H9 (cell line): ENCODE measurements at regions not wholly inside any gene's neighbourhood (a gene's known extent, or its start where the extent isn't known, plus 50 kb on each side); places are given as distances from the start of the nearest gene placed in this dataset.

Experiments
- DNase-seq: peaks from one replicate; pipeline ENCODE4 v3.0.0-alpha.2; 2017
- H2AFZ ChIP-seq: one replicate; pipeline ENCODE4 v1.6.1; 2013; ENCODE audit warnings: mild to moderate bottlenecking, low read length, control low read depth, moderate library complexity
- H2AK5ac ChIP-seq: 2 replicates; pipeline ENCODE4 v1.6.1; 2013; ENCODE audit warnings: low read length, control low read depth, mixed read lengths; ENCODE audit not compliant: insufficient read length
- H2BK120ac ChIP-seq: one replicate; pipeline ENCODE4 v1.6.1; 2013; ENCODE audit warnings: low read depth, mild to moderate bottlenecking, low read length, control low read depth, inconsistent platforms; ENCODE audit not compliant: poor library complexity, severe bottlenecking
- H2BK12ac ChIP-seq: 2 replicates; pipeline ENCODE4 v1.6.1; 2013; ENCODE audit warnings: low read length, control low read depth, mixed read lengths, low read depth; ENCODE audit not compliant: insufficient read length
- H2BK15ac ChIP-seq: 2 replicates; pipeline ENCODE4 v1.6.1; 2013; ENCODE audit warnings: low read depth, low read length, control low read depth
- H2BK20ac ChIP-seq: one replicate; pipeline ENCODE4 v1.6.1; 2013; ENCODE audit warnings: low read depth, mild to moderate bottlenecking, low read length, control low read depth, inconsistent platforms; ENCODE audit not compliant: poor library complexity, severe bottlenecking
- H2BK5ac ChIP-seq: 2 replicates; pipeline ENCODE4 v1.6.1; 2013; ENCODE audit warnings: low read length, control low read depth, mixed read lengths; ENCODE audit not compliant: insufficient read length
- H3K14ac ChIP-seq: 2 replicates; pipeline ENCODE4 v1.6.1; 2013; ENCODE audit warnings: low read length, control low read depth; ENCODE audit not compliant: insufficient read depth
- H3K18ac ChIP-seq: 2 replicates; pipeline ENCODE4 v1.6.1; 2013; ENCODE audit warnings: low read depth, mild to moderate bottlenecking, mixed read lengths, low read length, control low read depth; ENCODE audit not compliant: insufficient read length
- H3K23ac ChIP-seq: 2 replicates; pipeline ENCODE4 v1.6.1; 2013; ENCODE audit warnings: low read length, control low read depth, mixed read lengths, low read depth; ENCODE audit not compliant: insufficient read length
- H3K23me2 ChIP-seq: 2 replicates; pipeline ENCODE4 v1.6.1; 2013; ENCODE audit warnings: low read depth, mild to moderate bottlenecking, mixed read lengths, low read length, control low read depth; ENCODE audit not compliant: insufficient read length, poor library complexity, severe bottlenecking
- H3K27ac ChIP-seq: 2 replicates; pipeline ENCODE4 v1.5.1; 2013; ENCODE audit warnings: low read length, control low read depth, mixed read lengths, low read depth; ENCODE audit not compliant: insufficient read length
- H3K27me3 ChIP-seq: 2 replicates; pipeline ENCODE4 v1.6.1; 2013; ENCODE audit warnings: low read length, control low read depth, inconsistent platforms; ENCODE audit not compliant: insufficient read depth
- H3K4ac ChIP-seq: 2 replicates; pipeline ENCODE4 v1.6.1; 2013; ENCODE audit warnings: low read depth, mild to moderate bottlenecking, control low read depth, inconsistent platforms, low read length, moderate library complexity
- H3K4me1 ChIP-seq: 2 replicates; pipeline ENCODE4 v1.6.1; 2013; ENCODE audit warnings: low read length, control low read depth, inconsistent platforms; ENCODE audit not compliant: insufficient read depth
- H3K4me2 ChIP-seq: 2 replicates; pipeline ENCODE4 v1.6.1; 2013; ENCODE audit warnings: low read length, control low read depth, mixed read lengths; ENCODE audit not compliant: insufficient read length, insufficient read depth
- H3K56ac ChIP-seq: 2 replicates; pipeline ENCODE4 v1.6.1; 2013; ENCODE audit warnings: low read depth, mild to moderate bottlenecking, mixed read lengths, low read length, control low read depth; ENCODE audit not compliant: insufficient read length
- H3K79me1 ChIP-seq: 2 replicates; pipeline ENCODE4 v1.6.1; 2013; ENCODE audit warnings: low read depth, mild to moderate bottlenecking, moderate library complexity, low read length, control low read depth, inconsistent platforms; ENCODE audit not compliant: insufficient read depth, poor library complexity, severe bottlenecking
- H3K79me2 ChIP-seq: 2 replicates; pipeline ENCODE4 v1.6.1; 2013; ENCODE audit warnings: low read length, control low read depth, inconsistent platforms; ENCODE audit not compliant: insufficient read depth
- H3K9ac ChIP-seq: 2 replicates; pipeline ENCODE4 v1.6.1; 2013; ENCODE audit warnings: low read length, control low read depth, mixed read lengths; ENCODE audit not compliant: insufficient read length; ENCODE audit errors: extremely low read depth
- H3K9me3 ChIP-seq: one replicate; pipeline ENCODE4 v1.6.1; 2013; ENCODE audit warnings: low read depth, low read length, inconsistent platforms; ENCODE audit not compliant: control insufficient read depth
- H3T11ph ChIP-seq: one replicate; pipeline ENCODE4 v1.6.1; 2013; ENCODE audit warnings: mild to moderate bottlenecking, low read length, control low read depth, inconsistent platforms
- H4K20me1 ChIP-seq: one replicate; pipeline ENCODE4 v1.6.1; 2013; ENCODE audit not compliant: control insufficient read depth, insufficient read length, insufficient read depth
- H4K5ac ChIP-seq: 2 replicates; pipeline ENCODE4 v1.6.1; 2013; ENCODE audit warnings: low read depth, mild to moderate bottlenecking, mixed read lengths, low read length, control low read depth; ENCODE audit not compliant: insufficient read length
- H4K8ac ChIP-seq: replicated peaks from 2 replicates; pipeline ENCODE4 v1.6.1; 2013; ENCODE audit warnings: low read length, control low read depth, mixed read lengths, low read depth; ENCODE audit not compliant: insufficient read length
- H4K91ac ChIP-seq: 2 replicates; pipeline ENCODE4 v1.6.1; 2013; ENCODE audit warnings: low read depth, mild to moderate bottlenecking, moderate library complexity, mixed read lengths, low read length, control low read depth; ENCODE audit not compliant: insufficient read length
- H3K27ac Mint-ChIP-seq, 3 experiments: 2 replicates in 2 of 3; 3 replicates in 1 of 3; pipeline ENCODE4 v1.8.0; 2020 to 2021; ENCODE audit warnings: mixed read lengths in 3 of 3, mild to moderate bottlenecking in 1 of 3, moderate library complexity in 1 of 3
- H3K27me3 Mint-ChIP-seq: 2 replicates; pipeline ENCODE4 v1.8.0; 2021; ENCODE audit warnings: low read depth, mild to moderate bottlenecking, moderate library complexity, mixed read lengths
- H3K36me3 Mint-ChIP-seq, 3 experiments: 2 replicates in 2 of 3; 3 replicates in 1 of 3; pipeline ENCODE4 v1.8.0; 2020 to 2021; ENCODE audit warnings: low read depth in 3 of 3, mixed read lengths in 3 of 3; ENCODE audit not compliant: insufficient read depth in 1 of 3
- H3K4me1 Mint-ChIP-seq, 2 experiments: 2 replicates each; pipeline ENCODE4 v1.8.0; 2020; ENCODE audit warnings: mixed read lengths in 2 of 2
- H3K4me3 Mint-ChIP-seq, 2 experiments: 2 replicates in 1 of 2; 3 replicates in 1 of 2; pipeline ENCODE4 v1.8.0; 2020 to 2021; ENCODE audit warnings: mild to moderate bottlenecking in 2 of 2, mixed read lengths in 2 of 2, moderate library complexity in 1 of 2
- H3K9me3 Mint-ChIP-seq, 2 experiments: 2 replicates in 1 of 2; 3 replicates in 1 of 2; pipeline ENCODE4 v1.8.0; 2020; ENCODE audit warnings: mild to moderate bottlenecking in 2 of 2, mixed read lengths in 2 of 2, moderate library complexity in 1 of 2
- CTCF ChIP-seq: fragments of 200-600 bp; sonication (generic); conservative IDR thresholded peaks from 3 replicates; pipeline ENCODE4 v1.8.0; 2021; ENCODE audit warnings: antibody characterized with exemption, mild to moderate bottlenecking
- WGBS: extraction: QIAGEN DNeasy Blood & Tissue Kit; methylation state at CpG from one replicate; pipeline ENCODE4 v1.1.7; 2013; ENCODE audit warnings: missing lambda C conversion rate, low lambda C conversion rate, mixed read lengths; ENCODE audit not compliant: insufficient read length; ENCODE audit errors: extremely low coverage; 5-methylcytosine and 5-hydroxymethylcytosine counted together

DNA sequence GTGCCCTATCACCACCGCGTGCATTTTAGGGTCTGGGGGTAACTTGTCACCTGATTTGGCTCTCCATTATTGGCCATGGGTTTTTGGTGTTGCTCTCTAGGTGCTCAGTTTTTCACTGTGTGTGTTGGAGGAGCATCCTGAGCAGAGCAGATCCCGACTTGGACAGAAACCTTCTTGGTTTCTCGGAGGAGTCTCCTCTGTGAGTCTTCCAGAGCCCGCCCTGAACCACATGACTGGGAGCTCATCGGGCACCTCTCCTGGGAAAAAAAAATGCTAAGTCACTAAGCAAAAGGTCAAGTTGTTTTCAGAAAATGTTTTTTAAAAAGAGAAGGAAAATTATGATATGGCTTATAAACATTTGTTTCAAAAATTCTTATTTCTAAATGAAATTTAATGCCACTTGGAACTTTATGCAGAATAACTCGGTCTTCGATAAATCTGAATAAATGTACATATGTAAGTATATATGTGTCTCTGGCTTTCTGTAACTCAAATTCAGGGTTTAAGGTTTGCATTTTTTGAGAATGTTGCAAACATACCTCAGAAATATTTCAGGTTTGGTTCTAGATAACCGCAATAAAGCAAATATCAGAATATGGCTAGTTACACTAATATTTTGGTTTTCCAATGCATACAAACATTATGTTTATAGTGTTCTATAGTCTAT, 255.2 kb downstream of the AUH start:
- H3K27me3 Mint-ChIP-seq: no peaks in the 10 kb centered on the region; the same call in 1 of the 2 replicates
- TF ChIP-seq CTCF: no peak
- no peak overlapping the region for H3K4ac ChIP-seq
- no peaks in the 10 kb centered on the region for H3K79me2 ChIP-seq
- no peaks in the 10 kb centered on the region for H3K27me3 ChIP-seq
- peaks cover 0 to 6% (median 5%) of the 10 kb centered on the region in 3 experiments; a peak in 5 of 7 replicates for H3K36me3 Mint-ChIP-seq
- H4K20me1 ChIP-seq: no peaks in the 10 kb centered on the region
- WGBS: no CpG with 5 or more reads among the region's 9 CpGs
- H3K4me1 ChIP-seq: no peaks in the 10 kb centered on the region
- H4K91ac ChIP-seq: no peak overlapping the region
- H2BK120ac ChIP-seq: no peak overlapping the region
- H2AK5ac ChIP-seq: no peak overlapping the region
- H2BK15ac ChIP-seq: no peak overlapping the region
- H4K5ac ChIP-seq: no peak overlapping the region
- no peaks in the 10 kb centered on the region for H3K23me2 ChIP-seq
- H3T11ph ChIP-seq: no peak overlapping the region
- H3K27ac Mint-ChIP-seq: 0 out of 7 replicates have a peak overlapping the region, but pooled peaks of 1 of the 3 experiments have one; percentile 34
- DNase-seq: no peak
- H3K14ac ChIP-seq: no peak overlapping the region
- H3K18ac ChIP-seq: no peak overlapping the region
- no peak overlapping the region for H2BK12ac ChIP-seq
- H3K9me3 ChIP-seq: no peaks in the 10 kb centered on the region
- H3K23ac ChIP-seq: no peak overlapping the region
- H2BK20ac ChIP-seq: no peak overlapping the region
- H3K4me2 ChIP-seq: no peak overlapping the region
- peaks cover 0 to 4% of the 10 kb centered on the region in 2 experiments for H3K4me1 Mint-ChIP-seq
- H2AFZ ChIP-seq: no peak overlapping the region
- no peak overlapping the region for H3K9ac ChIP-seq
- H3K27ac ChIP-seq: no peak overlapping the region
- H3K56ac ChIP-seq: no peak overlapping the region
- no peak overlapping the region for H2BK5ac ChIP-seq
- no peak overlapping the region for H3K4me3 Mint-ChIP-seq
- no peaks in the 10 kb centered on the region for H3K79me1 ChIP-seq
- H4K8ac ChIP-seq: no peak overlapping the region
- peaks cover 19% of the 10 kb centered on the region in 2 experiments for H3K9me3 Mint-ChIP-seq
